HEK293 (cell line): ENCODE measurements at regions not wholly inside any gene's neighbourhood (a gene's known extent, or its start where the extent isn't known, plus 50 kb on each side); places are given as distances from the start of the nearest gene placed in this dataset.

Source experiments
- CTCF ChIA-PET: fragments of 350-600 bp; formaldehyde crosslinking; extraction: SDS; loops from one replicate; lab custom pipeline; 2021; ENCODE audit warnings: antibody characterized with exemption; lab: Yijun Ruan, JAX
- POLR2A ChIA-PET: fragments of 300-600 bp; formaldehyde crosslinking; extraction: SDS; loops from one replicate; lab custom pipeline; 2020; ENCODE audit warnings: antibody characterized with exemption, inconsistent platforms; lab: Yijun Ruan, JAX
- H3K27ac ChIP-seq: fragments of 200-500 bp; sonication (Bioruptor generic); 2 replicates; pipeline ENCODE4 v1.5.1; 2014; ENCODE audit warnings: low read depth, low read length, control low read depth, inconsistent platforms; ENCODE audit errors: extremely low read depth
- H3K36me3 ChIP-seq, 2 experiments: fragments of 200-500 bp in 1 of 2; sonication (Bioruptor generic) in 1 of 2; 1 replicate in 1 of 2; 2 replicates in 1 of 2; pipeline ENCODE4 v1.5.1; 2014 to 2017; ENCODE audit warnings: inconsistent platforms in 2 of 2, low read length in 2 of 2; ENCODE audit not compliant: control insufficient read depth in 2 of 2, insufficient read depth in 1 of 2
- H3K4me1 ChIP-seq: fragments of 200-500 bp; sonication (Bioruptor generic); 2 replicates; pipeline ENCODE4 v1.5.1; 2014; ENCODE audit warnings: mild to moderate bottlenecking, low read length, inconsistent platforms; ENCODE audit not compliant: control insufficient read depth, insufficient read depth
- H3K4me3 ChIP-seq: 2 replicates; pipeline ENCODE4 v1.5.1; 2011; ENCODE audit warnings: low read depth, mild to moderate bottlenecking, control low read depth, low read length, moderate library complexity
- H3K9me3 ChIP-seq: fragments of 200-500 bp; sonication (Bioruptor generic); 2 replicates; pipeline ENCODE4 v1.5.1; 2014; ENCODE audit warnings: low read depth, low read length, inconsistent platforms; ENCODE audit not compliant: control insufficient read depth, insufficient read depth
- FEZF1 ChIP-seq: fragments of 450-650 bp; formaldehyde crosslinking; IDR thresholded peaks from 2 replicates; pipeline ENCODE4 v1.5.1; 2016; ENCODE audit warnings: missing biosample characterization, missing genetic modification characterization
- HOXA7 ChIP-seq: sonication (generic); formaldehyde crosslinking; IDR thresholded peaks from 2 replicates; pipeline ENCODE4 v1.8.1; 2022; ENCODE audit warnings: missing genetic modification reagents, borderline replicate concordance
- HOXD13 ChIP-seq: sonication (generic); formaldehyde crosslinking; IDR thresholded peaks from 2 replicates; pipeline ENCODE4 v1.8.0; 2022; ENCODE audit warnings: missing genetic modification reagents, borderline replicate concordance
- IKZF3 ChIP-seq: fragments of 450-650 bp; IDR thresholded peaks from 2 replicates; pipeline ENCODE4 v1.5.0; 2018; ENCODE audit warnings: missing biosample characterization, mild to moderate bottlenecking, missing genetic modification characterization, moderate library complexity
- KLF10 ChIP-seq: fragments of 450-650 bp; IDR thresholded peaks from 2 replicates; pipeline ENCODE4 v1.5.1; 2018; ENCODE audit warnings: missing biosample characterization, mild to moderate bottlenecking, missing genetic modification characterization
- KLF7 ChIP-seq: fragments of 450-650 bp; formaldehyde crosslinking; IDR thresholded peaks from 2 replicates; pipeline ENCODE4 v1.5.1; 2016; ENCODE audit warnings: missing biosample characterization, missing genetic modification characterization, borderline replicate concordance
- KLF9 ChIP-seq: fragments of 450-650 bp; formaldehyde crosslinking; IDR thresholded peaks from 2 replicates; pipeline ENCODE4 v1.5.1; 2016; ENCODE audit warnings: missing biosample characterization, missing genetic modification characterization, low read depth
- OVOL3 ChIP-seq: fragments of 450-650 bp; formaldehyde crosslinking; IDR thresholded peaks from 2 replicates; pipeline ENCODE4 v1.5.1; 2016; ENCODE audit warnings: missing biosample characterization, missing genetic modification characterization
- SP2 ChIP-seq: fragments of 450-650 bp; formaldehyde crosslinking; IDR thresholded peaks from 2 replicates; pipeline ENCODE4 v1.5.1; 2016; ENCODE audit warnings: missing biosample characterization, missing genetic modification characterization
- TCF7L2 ChIP-seq: IDR thresholded peaks from 2 replicates; pipeline ENCODE4 v1.6.1; 2011; ENCODE audit warnings: low read depth, mild to moderate bottlenecking, inconsistent platforms, low read length, moderate library complexity, borderline replicate concordance
- WT1 ChIP-seq: fragments of 450-650 bp; formaldehyde crosslinking; IDR thresholded peaks from 2 replicates; pipeline ENCODE4 v1.5.1; 2016; ENCODE audit warnings: missing biosample characterization, missing genetic modification characterization
- ZFP3 ChIP-seq: fragments of 450-650 bp; formaldehyde crosslinking; IDR thresholded peaks from 2 replicates; pipeline ENCODE4 v1.5.1; 2016; ENCODE audit warnings: low read depth, missing biosample characterization, missing genetic modification characterization
- ZNF140 ChIP-seq: fragments of 450-650 bp; formaldehyde crosslinking; IDR thresholded peaks from 2 replicates; pipeline ENCODE4 v1.5.1; 2016; ENCODE audit warnings: missing biosample characterization, missing genetic modification characterization
- ZNF157 ChIP-seq: fragments of 450-650 bp; formaldehyde crosslinking; IDR thresholded peaks from 2 replicates; pipeline ENCODE4 v1.5.1; 2016; ENCODE audit warnings: missing biosample characterization, missing genetic modification characterization
- ZNF174 ChIP-seq: fragments of 450-650 bp; formaldehyde crosslinking; IDR thresholded peaks from 2 replicates; pipeline ENCODE4 v1.5.0; 2017; ENCODE audit warnings: missing biosample characterization, mild to moderate bottlenecking, missing genetic modification characterization
- ZNF214 ChIP-seq: fragments of 450-650 bp; formaldehyde crosslinking; IDR thresholded peaks from 2 replicates; pipeline ENCODE4 v1.5.1; 2017; ENCODE audit warnings: missing biosample characterization, mild to moderate bottlenecking, missing genetic modification characterization, borderline replicate concordance
- ZNF311 ChIP-seq: fragments of 450-650 bp; formaldehyde crosslinking; IDR thresholded peaks from 2 replicates; pipeline ENCODE4 v1.5.1; 2017; ENCODE audit warnings: missing biosample characterization, missing genetic modification characterization, borderline replicate concordance
- ZNF335 ChIP-seq: fragments of 450-650 bp; formaldehyde crosslinking; conservative IDR thresholded peaks from 2 replicates; pipeline ENCODE4 v1.5.1; 2016; ENCODE audit warnings: missing biosample characterization, missing genetic modification characterization
- ZNF394 ChIP-seq: fragments of 450-650 bp; formaldehyde crosslinking; IDR thresholded peaks from 2 replicates; pipeline ENCODE4 v1.5.1; 2016; ENCODE audit warnings: missing biosample characterization, missing genetic modification characterization, mild to moderate bottlenecking, moderate library complexity, borderline replicate concordance
- ZNF423 ChIP-seq: fragments of 450-650 bp; formaldehyde crosslinking; IDR thresholded peaks from 2 replicates; pipeline ENCODE4 v1.5.1; 2016; ENCODE audit warnings: missing biosample characterization, missing genetic modification characterization
- ZNF548 ChIP-seq: fragments of 450-650 bp; formaldehyde crosslinking; IDR thresholded peaks from 2 replicates; pipeline ENCODE4 v1.5.1; 2016; ENCODE audit warnings: missing biosample characterization, missing genetic modification characterization
- ZNF560 ChIP-seq: fragments of 450-650 bp; formaldehyde crosslinking; IDR thresholded peaks from 2 replicates; pipeline ENCODE4 v1.5.1; 2017; ENCODE audit warnings: missing biosample characterization, missing genetic modification characterization, borderline replicate concordance
- ZNF596 ChIP-seq: fragments of 450-650 bp; IDR thresholded peaks from 2 replicates; pipeline ENCODE4 v1.5.0; 2018; ENCODE audit warnings: missing biosample characterization, mild to moderate bottlenecking, missing genetic modification characterization, moderate library complexity
- ZNF600 ChIP-seq: fragments of 450-650 bp; formaldehyde crosslinking; IDR thresholded peaks from 2 replicates; pipeline ENCODE4 v1.5.1; 2016; ENCODE audit warnings: missing biosample characterization, missing genetic modification characterization
- ZNF610 ChIP-seq: fragments of 450-650 bp; formaldehyde crosslinking; IDR thresholded peaks from 2 replicates; pipeline ENCODE4 v1.5.1; 2016; ENCODE audit warnings: missing biosample characterization, missing genetic modification characterization, borderline replicate concordance
- ZNF664 ChIP-seq: fragments of 450-650 bp; formaldehyde crosslinking; IDR thresholded peaks from 2 replicates; pipeline ENCODE4 v1.5.1; 2016; ENCODE audit warnings: missing biosample characterization, missing genetic modification characterization
- ZNF777 ChIP-seq: fragments of 450-650 bp; formaldehyde crosslinking; IDR thresholded peaks from 2 replicates; pipeline ENCODE4 v1.5.1; 2017; ENCODE audit warnings: missing biosample characterization, missing genetic modification characterization, borderline replicate concordance
- ZNF837 ChIP-seq: fragments of 450-650 bp; formaldehyde crosslinking; IDR thresholded peaks from 2 replicates; pipeline ENCODE4 v1.5.1; 2016; ENCODE audit warnings: missing biosample characterization, missing genetic modification characterization
- TF ChIP-seq, protein P1 (sequence below): fragments of 450-650 bp; formaldehyde crosslinking; conservative IDR thresholded peaks from 2 replicates; pipeline ENCODE4 v1.5.1; 2016; ENCODE audit warnings: low read depth, missing biosample characterization, missing genetic modification characterization

GRCh38 chr11:86122773-86123172 is 53.9 kb upstream of the PICALM start (continued):
- TF ChIP-seq ZNF610 (tag by site-specific recombination) (no peak), OVOL3 (no peak)

GRCh38 chr11:86120807-86121206 is 51.9 kb upstream of the PICALM start:
- H3K27ac ChIP-seq, result no peak overlapping the region
- no peak overlapping the region for H3K4me3 ChIP-seq
- no peaks in the 10 kb centered on the region for H3K4me1 ChIP-seq
- H3K36me3 ChIP-seq, result no peaks in the 10 kb centered on the region
- CTCF ChIA-PET, result no interaction called here
- TF ChIP-seq ZNF423 (tag by site-specific recombination) (no peak), FEZF1 (tag by site-specific recombination) (no peak), SP2 (tag by site-specific recombination) (no peak), ZNF335 (tag by site-specific recombination) (no peak), KLF9 (tag by site-specific recombination) (no peak), ZNF140 (tag by site-specific recombination) (no peak), ZNF777 (tag by site-specific recombination) (no peak), ZNF157 (no peak), ZNF214 (tag by site-specific recombination) (no peak), ZFP3 (no peak), ZNF560 (tag by site-specific recombination) (no peak)
- TF ChIP-seq, all 188 proteins: peak for 0
- POLR2A ChIA-PET, result no interaction called here
- H3K9me3 ChIP-seq, result no peaks in the 10 kb centered on the region

DNA sequence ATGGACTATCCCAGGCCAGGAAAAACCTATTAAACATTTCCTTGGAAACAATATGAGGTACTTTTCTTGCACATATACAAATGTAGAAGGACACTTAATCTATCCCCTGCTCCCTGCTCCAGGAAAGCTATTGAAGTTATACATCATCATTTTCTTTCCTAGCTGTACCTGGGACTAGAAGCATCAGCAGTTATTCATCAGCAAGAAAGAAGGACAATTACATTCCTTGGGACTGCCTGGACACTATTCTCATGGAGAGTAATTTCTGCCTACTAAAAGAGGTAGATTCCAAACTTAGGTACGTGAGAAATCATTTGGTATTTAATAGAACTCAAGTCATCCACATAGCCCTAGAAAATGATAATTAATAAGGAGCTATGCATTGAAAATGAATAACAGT is 51.0 kb upstream of the PICALM start:
- Histone ChIP-seq H3K9me3 (no peaks in the 10 kb centered on the region), H3K4me3 (no peak overlapping the region), H3K27ac (no peak overlapping the region), H3K36me3 (no peaks in the 10 kb centered on the region), H3K4me1 (no peaks in the 10 kb centered on the region)
- ChIA-PET POLR2A (no interaction called here), CTCF (interaction anchor here (0.6 kb wide), 2 partner anchors 117 to 159 kb away, joined by 3 read pairs; no protein-coding TSS in a partner anchor)
- 0 out of 2 replicates have a peak, but pooled peaks have one; percentile 2 for TF ChIP-seq ZNF394 (tag by site-specific recombination)
- TF ChIP-seq KLF10 (tag by site-specific recombination), result no peak
- TF ChIP-seq TCF7L2, result no peak

DNA sequence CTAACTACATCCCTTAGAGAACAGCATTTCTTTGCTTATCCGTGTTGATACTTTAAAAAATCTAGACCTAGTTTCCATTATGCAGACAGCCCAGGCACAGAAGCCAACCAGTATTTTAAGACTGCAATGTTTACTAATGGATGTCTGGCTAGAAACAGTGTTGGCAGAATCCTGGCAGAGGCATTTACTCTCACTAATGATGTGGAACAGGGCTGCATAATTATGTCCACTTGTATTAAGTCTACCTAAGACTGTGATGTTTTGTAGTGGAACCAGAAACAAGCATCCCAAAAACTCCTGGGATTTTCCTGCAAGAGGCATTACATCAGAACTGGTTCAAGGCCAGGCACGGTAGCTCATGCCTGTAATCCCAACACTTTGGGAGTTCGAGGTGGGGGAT is 50.2 kb upstream of the PICALM start:
- Histone ChIP-seq H3K4me1 (no peaks in the 10 kb centered on the region), H3K27ac (no peak overlapping the region), H3K4me3 (no peak overlapping the region), H3K9me3 (no peaks in the 10 kb centered on the region), H3K36me3 (no peaks in the 10 kb centered on the region)
- TF ChIP-seq ZNF548, result no peak
- no peak for TF ChIP-seq ZNF174 (tag by site-specific recombination)
- no peak for TF ChIP-seq IKZF3 (tag by site-specific recombination)
- no peak for TF ChIP-seq HOXA7 (CRISPR knock-in tag)
- no peak for TF ChIP-seq KLF7 (tag by site-specific recombination)
- no peak for TF ChIP-seq ZNF600 (tag by site-specific recombination)
- no peak for TF ChIP-seq WT1 (tag by site-specific recombination)
- TF ChIP-seq HOXD13, result no peak
- TF ChIP-seq ZNF311 (tag by site-specific recombination), result no peak
- TF ChIP-seq ZNF664 (tag by site-specific recombination), result no peak
- no peak for TF ChIP-seq ZNF596 (tag by site-specific recombination)
- TF ChIP-seq FEZF1 (tag by site-specific recombination), result no peak
- no peak for TF ChIP-seq KLF10 (tag by site-specific recombination)
- no peak for TF ChIP-seq ZNF837 (tag by site-specific recombination)
- TF ChIP-seq, protein P1, sequence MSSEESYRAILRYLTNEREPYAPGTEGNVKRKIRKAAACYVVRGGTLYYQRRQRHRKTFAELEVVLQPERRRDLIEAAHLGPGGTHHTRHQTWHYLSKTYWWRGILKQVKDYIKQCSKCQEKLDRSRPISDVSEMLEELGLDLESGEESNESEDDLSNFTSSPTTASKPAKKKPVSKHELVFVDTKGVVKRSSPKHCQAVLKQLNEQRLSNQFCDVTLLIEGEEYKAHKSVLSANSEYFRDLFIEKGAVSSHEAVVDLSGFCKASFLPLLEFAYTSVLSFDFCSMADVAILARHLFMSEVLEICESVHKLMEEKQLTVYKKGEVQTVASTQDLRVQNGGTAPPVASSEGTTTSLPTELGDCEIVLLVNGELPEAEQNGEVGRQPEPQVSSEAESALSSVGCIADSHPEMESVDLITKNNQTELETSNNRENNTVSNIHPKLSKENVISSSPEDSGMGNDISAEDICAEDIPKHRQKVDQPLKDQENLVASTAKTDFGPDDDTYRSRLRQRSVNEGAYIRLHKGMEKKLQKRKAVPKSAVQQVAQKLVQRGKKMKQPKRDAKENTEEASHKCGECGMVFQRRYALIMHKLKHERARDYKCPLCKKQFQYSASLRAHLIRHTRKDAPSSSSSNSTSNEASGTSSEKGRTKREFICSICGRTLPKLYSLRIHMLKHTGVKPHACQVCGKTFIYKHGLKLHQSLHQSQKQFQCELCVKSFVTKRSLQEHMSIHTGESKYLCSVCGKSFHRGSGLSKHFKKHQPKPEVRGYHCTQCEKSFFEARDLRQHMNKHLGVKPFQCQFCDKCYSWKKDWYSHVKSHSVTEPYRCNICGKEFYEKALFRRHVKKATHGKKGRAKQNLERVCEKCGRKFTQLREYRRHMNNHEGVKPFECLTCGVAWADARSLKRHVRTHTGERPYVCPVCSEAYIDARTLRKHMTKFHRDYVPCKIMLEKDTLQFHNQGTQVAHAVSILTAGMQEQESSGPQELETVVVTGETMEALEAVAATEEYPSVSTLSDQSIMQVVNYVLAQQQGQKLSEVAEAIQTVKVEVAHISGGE, result no peak
- ChIA-PET CTCF (interaction anchor here (0.6 kb wide), 1 partner anchor 118 kb away, joined by 3 read pairs; no protein-coding TSS in a partner anchor), POLR2A (no interaction called here)
